SK-N-SH (cell line): ENCODE measurements at regions not wholly inside any gene's neighbourhood (a gene's known extent, or its start where the extent isn't known, plus 50 kb on each side); places are given as distances from the start of the nearest gene placed in this dataset.

Experiments
- CTCF ChIA-PET: fragments of 300-600, 350-600 bp; formaldehyde crosslinking; extraction: SDS; loops from one replicate; lab custom pipeline; 2021; lab: Yijun Ruan, JAX
- POLR2A ChIA-PET: fragments of 350-600 bp; sonication (Branson Sonifier 250); formaldehyde crosslinking; extraction: SDS; loops from one replicate; lab custom pipeline; 2020; ENCODE audit warnings: antibody characterized with exemption, inconsistent platforms; lab: Yijun Ruan, JAX
- DNase-seq: peaks from one replicate; pipeline ENCODE4 v3.0.0; 2012
- H2AFZ ChIP-seq: fragments of 200-600 bp; sonication (generic); 2 replicates; pipeline ENCODE4 v1.8.1; 2016; ENCODE audit warnings: antibody characterized with exemption, mild to moderate bottlenecking, low read depth
- H3F3A ChIP-seq: fragments of 200-600 bp; sonication (generic); replicated peaks from 2 replicates; pipeline ENCODE3; 2016; ENCODE audit warnings: antibody characterized with exemption, mild to moderate bottlenecking; ENCODE audit not compliant: insufficient read depth
- H3K27ac ChIP-seq, 2 experiments: fragments of 200-500 bp in 1 of 2; fragments of 200-600 bp in 1 of 2; sonication (Bioruptor generic) in 1 of 2; sonication (generic), shearing (Covaris generic) in 1 of 2; 2 replicates each; pipeline versions ENCODE4 v1.5.1 to v1.6.1; 2014 to 2016; ENCODE audit warnings: low read depth in 2 of 2, inconsistent platforms in 1 of 2, low read length in 1 of 2, mild to moderate bottlenecking in 1 of 2, mixed read lengths in 1 of 2
- H3K27me3 ChIP-seq: fragments of 200-600 bp; sonication (generic), shearing (Covaris generic); 2 replicates; pipeline ENCODE4 v1.6.1; 2016; ENCODE audit warnings: mixed run types; ENCODE audit not compliant: insufficient read depth
- H3K36me3 ChIP-seq, 2 experiments: fragments of 200-500 bp in 1 of 2; fragments of 200-600 bp in 1 of 2; sonication (Bioruptor generic) in 1 of 2; sonication (generic) in 1 of 2; replicated peaks in 1 of 2; 2 replicates each; pipeline versions ENCODE3 to v1.5.1; 2014 to 2016; ENCODE audit warnings: low read length in 1 of 2, mild to moderate bottlenecking in 1 of 2; ENCODE audit not compliant: insufficient read depth in 2 of 2, control insufficient read depth in 1 of 2
- H3K4me1 ChIP-seq, 2 experiments: fragments of 200-500 bp in 1 of 2; fragments of 200-600 bp in 1 of 2; sonication (Bioruptor generic) in 1 of 2; sonication (generic), shearing (Covaris generic) in 1 of 2; 2 replicates each; pipeline versions ENCODE4 v1.5.1 to v1.6.1; 2014 to 2016; ENCODE audit warnings: low read depth in 1 of 2, low read length in 1 of 2, mixed run types in 1 of 2; ENCODE audit not compliant: insufficient read depth in 2 of 2, control insufficient read depth in 1 of 2
- H3K4me2 ChIP-seq: fragments of 200-600 bp; sonication (generic), shearing (Covaris generic); 2 replicates; pipeline ENCODE4 v1.6.1; 2017; ENCODE audit warnings: mixed run types
- H3K4me3 ChIP-seq, 2 experiments: fragments of 200-500 bp in 1 of 2; fragments of 200-600 bp in 1 of 2; sonication (Bioruptor generic) in 1 of 2; sonication (generic), shearing (Covaris generic) in 1 of 2; 2 replicates each; pipeline versions ENCODE4 v1.5.1 to v1.8.1; 2014 to 2016; ENCODE audit warnings: low read depth in 2 of 2, inconsistent platforms in 1 of 2, low read length in 1 of 2, mild to moderate bottlenecking in 1 of 2, mixed read lengths in 1 of 2, moderate library complexity in 1 of 2
- H3K79me2 ChIP-seq: fragments of 200-600 bp; sonication (generic); 2 replicates; pipeline ENCODE4 v1.8.1; 2017; ENCODE audit warnings: mild to moderate bottlenecking; ENCODE audit not compliant: insufficient read depth
- H3K9ac ChIP-seq: fragments of 200-600 bp; sonication (generic); 2 replicates; pipeline ENCODE4 v1.6.1; 2017; ENCODE audit warnings: mixed run types
- H3K9me2 ChIP-seq: fragments of 200-600 bp; sonication (generic); 2 replicates; pipeline ENCODE4 v1.6.1; 2017; ENCODE audit warnings: mixed run types
- H3K9me3 ChIP-seq: fragments of 200-600 bp; sonication (generic); 2 replicates; pipeline ENCODE4 v1.6.1; 2017; ENCODE audit warnings: mixed run types, mild to moderate bottlenecking, moderate library complexity
- H4K20me1 ChIP-seq: fragments of 200-600 bp; sonication (generic); 2 replicates; pipeline ENCODE4 v1.6.1; 2017; ENCODE audit warnings: mild to moderate bottlenecking, mixed run types; ENCODE audit not compliant: insufficient read depth
- CHD2 ChIP-seq: fragments of 150-350 bp; IDR thresholded peaks from 2 replicates; pipeline ENCODE4 v1.6.1; 2018; ENCODE audit warnings: low read length; ENCODE audit not compliant: partially characterized antibody
- CTCF ChIP-seq: fragments of 200-600 bp; sonication (generic); IDR thresholded peaks from 2 replicates; pipeline ENCODE4 v1.6.1; 2017; ENCODE audit warnings: antibody characterized with exemption, mild to moderate bottlenecking, moderate library complexity
- EP300 ChIP-seq, 2 experiments: IDR thresholded peaks; 2 replicates each; pipeline versions ENCODE4 v1.4.0 to v1.6.1; 2012; ENCODE audit warnings: borderline replicate concordance in 1 of 2, low read depth in 1 of 2, low read length in 1 of 2
- EZH2phosphoT487 ChIP-seq: fragments of 200-600 bp; sonication (generic); IDR thresholded peaks from 2 replicates; pipeline ENCODE4 v1.6.1; 2017; ENCODE audit warnings: low read depth, mixed run types, mild to moderate bottlenecking, antibody characterized with exemption, moderate library complexity, borderline replicate concordance
- FOSL2 ChIP-seq: IDR thresholded peaks from 2 replicates; pipeline ENCODE4 v1.4.0; 2012; ENCODE audit warnings: low read depth, mild to moderate bottlenecking, moderate library complexity, borderline replicate concordance
- FOXJ3 ChIP-seq: sonication (generic); formaldehyde crosslinking; IDR thresholded peaks from 2 replicates; pipeline ENCODE4 v1.5.1; 2020; ENCODE audit warnings: mild to moderate bottlenecking, missing genetic modification reagents
- FOXM1 ChIP-seq: IDR thresholded peaks from 2 replicates; pipeline ENCODE4 v1.4.0; 2012; ENCODE audit warnings: low read depth, mild to moderate bottlenecking
- GABPA ChIP-seq: IDR thresholded peaks from 2 replicates; pipeline ENCODE4 v1.4.0; 2012; ENCODE audit warnings: low read depth, mild to moderate bottlenecking
- GATA2 ChIP-seq: sonication (generic); formaldehyde crosslinking; IDR thresholded peaks from 2 replicates; pipeline ENCODE4 v1.5.0; 2020; ENCODE audit warnings: mild to moderate bottlenecking, missing genetic modification reagents
- JUND ChIP-seq: IDR thresholded peaks from 2 replicates; pipeline ENCODE4 v1.4.0; 2012
- MXI1 ChIP-seq: IDR thresholded peaks from 2 replicates; pipeline ENCODE4 v1.6.1; 2012; ENCODE audit warnings: mild to moderate bottlenecking, low read depth, low read length, improper control_type of control experiment
- PBX3 ChIP-seq: IDR thresholded peaks from 2 replicates; pipeline ENCODE4; 2012
- POLR2AphosphoS5 ChIP-seq: IDR thresholded peaks from 2 replicates; pipeline ENCODE4 v1.6.1; 2012; ENCODE audit warnings: low read depth, low read length
- RXRA ChIP-seq: IDR thresholded peaks from 2 replicates; pipeline ENCODE4 v1.4.0; 2012; ENCODE audit warnings: low read depth, mild to moderate bottlenecking, borderline replicate concordance
- TCF12 ChIP-seq: IDR thresholded peaks from 2 replicates; pipeline ENCODE4 v1.4.0; 2012
- USF1 ChIP-seq: IDR thresholded peaks from 2 replicates; pipeline ENCODE4 v1.4.0; 2012; ENCODE audit warnings: low read depth, borderline replicate concordance
- YY1 ChIP-seq: IDR thresholded peaks from 2 replicates; pipeline ENCODE4 v1.4.0; 2012; ENCODE audit warnings: low read depth, mild to moderate bottlenecking
- ZBTB33 ChIP-seq: IDR thresholded peaks from 2 replicates; pipeline ENCODE4 v1.4.0; 2012; ENCODE audit warnings: low read depth, borderline replicate concordance
- WGBS: methylation state at CpG from one replicate; pipeline ENCODE4 v1.1.6; 2017; ENCODE audit warnings: low lambda C conversion rate; 5-methylcytosine and 5-hydroxymethylcytosine counted together

GRCh38 chr6:126264265-126264664 is 75.7 kb upstream of the CENPW start (continued):
- TF ChIP-seq CTCF (no peak), FOXJ3 (CRISPR knock-in tag) (no peak)

GRCh38 chr6:126266664-126267063 is 73.3 kb upstream of the CENPW start:
- Histone ChIP-seq H3K27me3 (no peaks in the 10 kb centered on the region), H3K4me3 (no peak overlapping the region), H4K20me1 (no peaks in the 10 kb centered on the region), H2AFZ (no peak overlapping the region), H3K9me3 (no peaks in the 10 kb centered on the region), H3K79me2 (no peaks in the 10 kb centered on the region), H3K9ac (no peak overlapping the region), H3K4me1 (peaks cover 3 to 6% of the 10 kb centered on the region in 2 experiments; a peak in 2 of 4 replicates), H3K4me2 (no peak overlapping the region), H3K9me2 (no peaks in the 10 kb centered on the region), H3F3A (peaks cover 7% of the 10 kb centered on the region), H3K36me3 (no peaks in the 10 kb centered on the region), H3K27ac (no peak overlapping the region)
- TF ChIP-seq GABPA: no peak
- no peak for TF ChIP-seq FOSL2
- TF ChIP-seq MXI1: no peak
- TF ChIP-seq FOXJ3 (CRISPR knock-in tag): no peak
- TF ChIP-seq GATA2 (CRISPR knock-in tag): no peak
- TF ChIP-seq FOXM1: no peak
- no peak for TF ChIP-seq JUND
- TF ChIP-seq RXRA: no peak
- TF ChIP-seq EZH2phosphoT487: no peak
- TF ChIP-seq EP300 (IDR thresholded peaks at IDR 0.05; ENCODE audit: borderline replicate concordance in 1 of 2, low read depth in 1 of 2, low read length in 1 of 2): no peak
- no peak for TF ChIP-seq ZBTB33
- TF ChIP-seq POLR2AphosphoS5: no peak
- no peak for TF ChIP-seq USF1
- TF ChIP-seq CHD2: no peak
- TF ChIP-seq YY1: no peak
- no peak for TF ChIP-seq TCF12
- TF ChIP-seq PBX3: no peak
- WGBS: 61% methylated on average over 1 of the region's 1 CpG
- DNase-seq: no peak
- ChIA-PET CTCF (no interaction called here), POLR2A (no interaction called here)
